HCEC 1CT (cell line): ENCODE measurements at regions not wholly inside any gene's neighbourhood (a gene's known extent, or its start where the extent isn't known, plus 50 kb on each side); places are given as distances from the start of the nearest gene placed in this dataset.
"Not testable (repeated sequence)": the region's sequence is repeated elsewhere in the genome, so short reads cannot be mapped to it uniquely, and the experiment has no call there.

Source experiments
- DNase-seq: peaks from one replicate; pipeline ENCODE4 v3.0.0-alpha.2; 2017

DNA sequence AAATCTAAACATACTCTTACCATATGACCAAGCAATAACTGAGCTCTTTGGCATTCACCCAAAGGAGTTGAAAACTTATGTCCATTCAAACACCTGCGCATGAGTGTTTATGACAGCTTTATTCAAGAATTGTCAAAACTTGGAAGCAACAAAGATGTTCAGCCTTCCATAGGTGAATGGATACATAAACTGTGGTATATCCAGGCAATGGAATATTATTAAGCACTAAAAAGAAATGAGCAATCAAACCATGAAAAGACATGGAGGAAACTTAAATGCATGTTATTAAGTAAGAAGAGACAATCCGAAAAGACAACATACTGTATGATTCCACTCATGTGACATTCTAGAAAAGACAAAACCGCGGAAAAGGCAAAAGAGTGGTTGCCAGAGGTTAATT is 312.0 kb upstream of the TMC3 start:
- no peak for DNase-seq

DNA sequence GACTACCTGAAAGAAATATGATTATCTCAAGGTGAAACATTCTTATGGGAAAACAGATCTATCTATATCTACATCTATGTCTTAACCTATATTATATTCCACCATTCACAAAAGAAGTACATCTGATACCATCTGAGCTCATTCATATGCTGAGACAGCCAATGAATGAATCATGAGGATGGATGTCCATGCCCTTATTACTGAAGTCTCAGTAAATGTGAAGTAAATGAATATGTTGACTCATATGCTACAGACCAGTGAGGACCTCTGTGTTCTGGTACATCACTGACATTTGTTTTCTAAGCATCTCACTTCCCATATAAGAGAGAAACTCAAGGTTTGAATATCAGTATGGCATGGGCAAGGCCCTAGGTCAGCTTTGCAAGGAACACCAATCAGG is 311.2 kb upstream of the TMC3 start:
- no peak for DNase-seq

- DNase-seq, result no peak
Measured at GRCh38 chr15:81680829-81681228, 306.8 kb upstream of the TMC3 start.

- DNase-seq, result no peak
Measured at GRCh38 chr15:81666839-81667238, 292.8 kb upstream of the TMC3 start.

DNA sequence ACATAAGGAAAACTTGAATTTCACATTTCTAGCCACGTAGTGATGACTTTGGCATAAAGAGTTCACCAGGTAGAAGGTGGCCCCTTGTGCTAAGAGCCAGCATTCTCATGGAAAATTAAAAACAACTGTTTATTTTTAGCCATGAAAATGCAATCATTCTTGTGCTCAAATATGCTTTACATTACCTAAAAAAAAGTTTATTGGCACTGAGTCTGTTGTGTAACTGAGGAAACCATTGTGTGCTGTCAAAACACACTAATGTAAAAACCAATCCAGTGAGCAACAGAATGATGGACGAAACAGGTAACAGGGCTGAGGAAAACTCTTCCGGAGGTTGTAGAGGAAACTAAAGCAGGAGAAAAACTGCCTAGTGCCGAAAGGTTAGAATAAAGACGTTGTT is 287.0 kb upstream of the TMC3 start:
- no peak for DNase-seq

DNA sequence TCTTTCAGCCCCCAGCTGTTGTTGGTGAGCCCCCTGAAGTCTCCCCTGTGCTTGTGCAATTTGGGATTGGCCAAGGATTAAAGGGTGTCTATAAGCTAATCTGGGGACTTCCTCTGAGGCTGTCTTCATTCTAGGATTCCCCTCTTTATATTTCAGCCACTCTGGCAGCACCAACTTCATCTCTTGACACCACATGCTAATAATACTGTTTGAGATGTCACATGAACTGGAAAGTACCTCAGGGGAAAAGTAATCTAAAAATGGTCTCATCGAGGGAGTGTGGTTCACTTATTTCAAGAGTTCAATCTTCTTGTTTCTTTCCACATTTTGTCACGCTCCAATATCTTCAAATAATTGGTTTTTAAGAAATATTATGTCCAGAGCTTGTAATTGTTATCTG is 279.2 kb upstream of the TMC3 start:
- no peak for DNase-seq

- no peak for DNase-seq
Measured at GRCh38 chr15:81645470-81645869, 271.5 kb upstream of the TMC3 start.

GRCh38 chr15:81643771-81644170 is 269.8 kb upstream of the TMC3 start:
- DNase-seq, result no peak

GRCh38 chr15:81642451-81642990 is 268.5 kb upstream of the TMC3 start:
- peak; percentile 35 for DNase-seq

- DNase-seq, result not testable (repeated sequence)
Measured at GRCh38 chr15:81636064-81636463, 262.1 kb upstream of the TMC3 start.

- DNase-seq, result no peak
Measured at GRCh38 chr15:81633889-81634288, 259.9 kb upstream of the TMC3 start.

DNA sequence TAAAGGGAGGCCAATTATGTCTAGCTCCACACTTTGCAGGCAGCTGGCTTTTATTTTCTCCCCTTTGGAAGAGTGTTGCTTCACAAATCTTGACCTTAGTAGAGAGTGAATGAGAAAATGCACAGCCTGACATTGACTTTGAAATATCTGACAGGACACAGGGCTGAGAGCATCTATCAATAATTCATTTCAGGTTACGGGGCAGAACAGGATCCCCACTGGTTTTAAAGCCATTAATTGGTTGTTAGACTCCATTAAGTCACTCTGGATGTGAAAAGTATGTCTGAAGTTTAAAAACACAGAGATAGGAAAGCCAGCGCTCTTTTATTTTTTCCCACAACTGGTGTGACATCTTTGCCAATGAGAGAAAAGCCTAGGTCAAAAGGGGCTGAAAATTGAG is 251.9 kb upstream of the TMC3 start:
- no peak for DNase-seq

DNA sequence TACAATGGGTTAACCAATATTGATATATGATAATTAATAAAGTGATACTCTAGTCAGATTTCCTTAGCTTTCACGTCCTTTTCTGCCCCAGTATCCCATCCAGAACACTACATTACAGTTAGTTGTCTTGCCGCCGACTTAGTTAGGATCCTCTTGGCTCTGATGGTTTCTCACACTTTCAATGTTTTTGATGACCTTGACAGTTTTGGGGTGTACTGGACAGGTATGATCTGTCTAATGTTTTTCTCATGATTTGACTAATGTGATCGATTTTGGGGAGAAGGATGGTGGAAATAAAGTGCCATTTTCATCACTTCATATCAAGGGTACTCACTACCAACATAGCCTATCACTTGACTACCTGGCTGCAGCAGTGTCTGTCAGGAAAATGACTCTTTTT is 245.0 kb upstream of the TMC3 start:
- DNase-seq, result no peak

DNA sequence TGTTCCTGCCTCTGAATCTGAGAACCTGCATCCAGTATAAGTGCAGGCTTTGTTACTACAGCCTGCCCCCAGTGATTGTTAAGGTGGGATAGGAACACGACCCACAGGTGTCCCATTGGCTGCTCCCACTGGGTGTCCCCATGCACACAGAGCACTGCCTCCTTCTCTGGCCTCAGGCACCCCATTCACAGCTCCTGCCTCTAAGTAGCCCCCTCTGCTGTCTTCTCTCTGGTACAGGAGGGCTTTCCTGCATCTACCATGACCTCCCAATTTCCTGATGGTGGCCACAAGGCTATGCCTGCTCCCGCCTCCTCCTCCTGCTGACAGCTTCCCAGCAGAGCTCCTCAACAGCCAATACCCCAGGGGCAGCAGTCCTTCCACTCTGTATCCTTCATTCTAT is 238.6 kb upstream of the TMC3 start:
- DNase-seq, result no peak

GRCh38 chr15:81611679-81612078 is 237.7 kb upstream of the TMC3 start:
- DNase-seq, result no peak

- DNase-seq, result no peak
Measured at GRCh38 chr15:81608309-81608829, 234.4 kb upstream of the TMC3 start.

DNA sequence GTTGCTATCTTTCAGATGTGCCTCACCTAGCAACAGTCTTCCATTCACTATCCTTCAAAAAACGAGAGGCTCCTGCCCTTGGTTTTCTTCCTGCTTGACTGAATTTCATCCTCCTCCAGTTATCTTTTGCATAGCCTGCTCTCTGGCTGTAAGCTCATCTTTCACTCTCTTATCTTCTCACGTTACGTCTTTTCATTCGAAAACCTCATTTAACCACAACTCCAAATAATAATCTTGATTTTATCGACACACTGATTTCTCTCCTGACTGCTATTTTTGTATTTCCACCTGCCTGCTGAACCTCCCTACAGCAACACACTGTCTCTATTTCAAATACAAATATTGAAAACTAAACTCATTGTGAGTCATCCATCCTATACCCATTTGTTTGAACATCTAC is 230.7 kb upstream of the TMC3 start:
- DNase-seq, result no peak

GRCh38 chr15:81596159-81596865 is 222.3 kb upstream of the TMC3 start:
- DNase-seq, result no peak

- DNase-seq, result no peak
Measured at GRCh38 chr15:81595752-81596151, 221.7 kb upstream of the TMC3 start.

DNA sequence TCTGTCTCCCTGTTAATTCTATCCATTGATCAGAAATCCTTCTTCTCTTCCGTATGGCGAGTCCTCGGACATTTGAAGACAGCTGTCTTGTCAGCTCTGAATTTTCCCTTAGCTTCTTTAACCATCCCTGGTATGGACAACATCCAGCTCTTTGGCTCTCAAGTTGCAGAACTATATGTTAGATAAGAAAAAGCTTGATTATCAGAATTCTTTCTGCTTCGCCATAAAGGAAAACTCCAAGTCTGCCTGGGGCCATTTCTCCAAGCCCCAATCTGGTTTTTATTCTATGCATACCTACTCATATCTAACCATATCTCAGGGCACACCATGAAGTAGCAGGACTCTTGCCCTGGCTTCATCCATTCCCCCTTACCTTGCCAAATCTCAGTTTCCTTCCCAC is 215.7 kb upstream of the TMC3 start:
- no peak for DNase-seq

DNA sequence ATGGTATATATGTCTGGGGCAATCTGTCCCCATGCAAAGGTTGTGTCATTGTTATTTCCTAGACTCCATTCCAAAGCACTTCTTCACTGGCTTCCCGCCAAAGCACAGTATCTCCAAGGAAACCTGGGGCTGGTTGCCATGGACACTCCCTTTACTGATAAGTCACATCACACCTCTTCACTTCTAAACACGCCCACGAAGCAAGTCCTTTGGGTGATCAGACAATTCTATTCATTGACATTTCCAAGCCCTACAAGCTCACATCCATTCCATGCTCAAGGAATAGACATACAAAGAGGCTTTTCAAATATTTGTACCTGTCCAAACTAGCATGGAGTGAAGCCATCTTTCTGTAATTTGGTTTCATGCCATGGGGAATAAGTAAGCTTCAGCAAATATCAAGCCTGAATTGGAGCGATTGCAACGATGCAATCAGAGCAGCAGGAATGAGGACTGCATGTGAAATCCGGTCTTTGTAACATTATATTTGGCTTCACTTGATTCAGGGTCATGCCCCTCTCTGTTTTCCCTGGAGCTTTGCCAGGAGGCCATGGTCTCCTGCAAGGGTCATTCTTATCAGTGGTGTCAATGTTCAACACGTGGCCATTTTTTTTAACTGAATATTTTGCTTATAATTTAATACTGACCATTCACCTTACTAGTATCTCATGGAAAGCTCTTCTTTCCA is 201.6 kb upstream of the TMC3 start:
- DNase-seq, result no peak

GRCh38 chr15:81573098-81573746 is 199.2 kb upstream of the TMC3 start:
- no peak for DNase-seq

DNA sequence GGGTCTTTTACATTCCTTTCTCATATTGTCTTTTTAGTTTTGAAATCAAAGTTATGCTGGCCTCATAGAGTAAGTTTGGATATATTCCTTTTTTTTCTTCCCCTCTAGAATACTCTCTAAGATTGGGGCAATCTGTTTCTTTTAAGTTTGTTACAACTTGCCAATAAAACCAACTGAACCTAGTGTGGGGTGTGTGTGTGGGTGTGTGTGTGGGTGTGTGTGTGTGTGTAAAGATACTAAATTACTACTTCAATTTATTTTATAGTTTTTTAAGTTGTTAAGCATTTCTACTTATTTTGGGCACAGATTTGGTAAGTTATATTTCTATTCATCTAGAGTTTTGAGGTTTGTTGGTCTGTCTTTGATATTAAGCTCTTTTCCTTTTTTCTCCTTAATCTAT is 198.2 kb upstream of the TMC3 start:
- no peak for DNase-seq
